Mesenchymal stem cell (in vitro differentiated cells and primary cell): ENCODE measurements at regions not wholly inside any gene's neighbourhood (a gene's known extent, or its start where the extent isn't known, plus 50 kb on each side); places are given as distances from the start of the nearest gene placed in this dataset.
"Not testable (repeated sequence)": the region's sequence is repeated elsewhere in the genome, so short reads cannot be mapped to it uniquely, and the experiment has no call there.

ENCODE experiments used
- DNase-seq: peaks from one replicate; pipeline ENCODE4 v3.0.0-alpha.2; 2013
- H2AFZ ChIP-seq: one replicate; pipeline ENCODE4 v1.6.1; 2013; ENCODE audit warnings: low read depth, mild to moderate bottlenecking, control low read depth, inconsistent platforms, low read length, moderate library complexity
- H2AK5ac ChIP-seq: 2 replicates; pipeline ENCODE4 v1.6.1; 2013; ENCODE audit warnings: low read length, moderate library complexity, mild to moderate bottlenecking, inconsistent platforms; ENCODE audit not compliant: severe bottlenecking
- H2BK120ac ChIP-seq: one replicate; pipeline ENCODE4 v1.6.1; 2013; ENCODE audit warnings: low read depth, mild to moderate bottlenecking, inconsistent platforms, low read length, moderate library complexity
- H2BK12ac ChIP-seq, 2 experiments: one replicate each; pipeline ENCODE4 v1.6.1; 2013; ENCODE audit warnings: inconsistent platforms in 2 of 2, low read length in 2 of 2, mild to moderate bottlenecking in 2 of 2, moderate library complexity in 2 of 2, control low read depth in 1 of 2
- H2BK15ac ChIP-seq: one replicate; pipeline ENCODE4 v1.6.1; 2013; ENCODE audit warnings: mild to moderate bottlenecking, low read depth, inconsistent platforms; ENCODE audit not compliant: poor library complexity, severe bottlenecking
- H2BK5ac ChIP-seq: 2 replicates; pipeline ENCODE4 v1.6.1; 2013; ENCODE audit warnings: low read depth, mild to moderate bottlenecking, low read length, control low read depth, inconsistent platforms; ENCODE audit not compliant: poor library complexity, severe bottlenecking
- H3K14ac ChIP-seq, 2 experiments: one replicate each; pipeline ENCODE4 v1.6.1; 2013; ENCODE audit warnings: inconsistent platforms in 2 of 2, low read length in 2 of 2, control low read depth in 1 of 2, mild to moderate bottlenecking in 1 of 2, moderate library complexity in 1 of 2
- H3K18ac ChIP-seq, 2 experiments: one replicate each; pipeline ENCODE4 v1.6.1; 2013; ENCODE audit warnings: inconsistent platforms in 2 of 2, low read length in 2 of 2, control low read depth in 1 of 2, low read depth in 1 of 2, mild to moderate bottlenecking in 1 of 2
- H3K23ac ChIP-seq, 2 experiments: one replicate each; pipeline ENCODE4 v1.6.1; 2013; ENCODE audit warnings: inconsistent platforms in 2 of 2, low read length in 2 of 2, mild to moderate bottlenecking in 2 of 2, moderate library complexity in 2 of 2, control low read depth in 1 of 2
- H3K27ac ChIP-seq: 2 replicates; pipeline ENCODE4 v1.5.1; 2013; ENCODE audit warnings: mild to moderate bottlenecking, moderate library complexity, low read length, control low read depth, inconsistent platforms; ENCODE audit not compliant: poor library complexity, severe bottlenecking
- H3K27me3 ChIP-seq, 2 experiments: 2 replicates each; pipeline versions ENCODE4 v1.6.1 to v1.7.0; 2013; ENCODE audit warnings: low read length in 2 of 2, mild to moderate bottlenecking in 2 of 2, moderate library complexity in 2 of 2, control low read depth in 1 of 2, inconsistent platforms in 1 of 2; ENCODE audit not compliant: control insufficient read depth in 1 of 2, insufficient read depth in 1 of 2
- H3K36me3 ChIP-seq, 2 experiments: 2 replicates each; pipeline versions ENCODE4 v1.6.1 to v1.7.0; 2013; ENCODE audit warnings: low read length in 2 of 2, control low read depth in 1 of 2, inconsistent platforms in 1 of 2, low read depth in 1 of 2, mild to moderate bottlenecking in 1 of 2; ENCODE audit not compliant: insufficient read depth in 2 of 2, control insufficient read depth in 1 of 2
- H3K4ac ChIP-seq, 2 experiments: one replicate each; pipeline ENCODE4 v1.6.1; 2013; ENCODE audit warnings: inconsistent platforms in 2 of 2, low read length in 2 of 2, mild to moderate bottlenecking in 2 of 2, moderate library complexity in 2 of 2, control low read depth in 1 of 2, low read depth in 1 of 2
- H3K4me1 ChIP-seq: 2 replicates; pipeline ENCODE4 v1.6.1; 2013; ENCODE audit warnings: low read depth, low read length, control low read depth; ENCODE audit not compliant: control insufficient read depth, insufficient read depth
- H3K4me2 ChIP-seq: 2 replicates; pipeline ENCODE4 v1.6.1; 2013; ENCODE audit warnings: low read length, mild to moderate bottlenecking, inconsistent platforms; ENCODE audit not compliant: poor library complexity, severe bottlenecking
- H3K4me3 ChIP-seq, 2 experiments: 2 replicates each; pipeline versions ENCODE4 v1.5.1 to v1.7.0; 2013; ENCODE audit warnings: low read length in 2 of 2, mild to moderate bottlenecking in 2 of 2, control low read depth in 1 of 2, low read depth in 1 of 2; ENCODE audit not compliant: insufficient read depth in 1 of 2
- H3K79me1 ChIP-seq: replicated peaks from 2 replicates; pipeline ENCODE4 v1.6.1; 2013; ENCODE audit warnings: mild to moderate bottlenecking, control low read depth, low read length, inconsistent platforms; ENCODE audit not compliant: poor library complexity, severe bottlenecking
- H3K9ac ChIP-seq: 2 replicates; pipeline ENCODE4 v1.7.0; 2013; ENCODE audit warnings: mild to moderate bottlenecking, low read length, moderate library complexity
- H3K9me3 ChIP-seq: 2 replicates; pipeline ENCODE4 v1.7.0; 2013; ENCODE audit warnings: mild to moderate bottlenecking, low read length; ENCODE audit not compliant: control insufficient read depth
- H4K8ac ChIP-seq: one replicate; pipeline ENCODE4 v1.6.1; 2013; ENCODE audit warnings: inconsistent platforms, mild to moderate bottlenecking, low read length, moderate library complexity
- H4K91ac ChIP-seq: one replicate; pipeline ENCODE4 v1.6.1; 2013; ENCODE audit warnings: mild to moderate bottlenecking, low read length, inconsistent platforms
- WGBS: methylation state at CpG from one replicate; pipeline ENCODE4 v1.1.7; 2013; ENCODE audit warnings: mixed read lengths; 5-methylcytosine and 5-hydroxymethylcytosine counted together

DNA sequence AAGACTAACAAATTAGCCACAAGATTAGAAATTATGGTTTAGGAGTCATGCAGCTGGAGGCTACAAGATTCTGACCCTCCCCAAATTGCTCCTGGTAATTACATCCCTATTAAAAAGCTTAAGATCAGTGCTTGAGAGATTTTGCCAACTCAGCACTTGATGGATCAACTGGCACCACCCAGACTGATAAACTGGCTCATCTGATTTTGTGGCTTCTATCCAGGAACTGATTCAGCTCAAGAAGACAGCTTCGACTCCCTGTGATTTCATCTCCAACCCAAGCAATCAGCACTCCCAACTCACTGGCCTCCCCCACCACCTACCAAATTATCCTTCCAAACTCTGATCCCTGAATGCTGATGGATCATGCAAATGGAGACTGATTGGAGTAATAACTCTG, 94.8 kb downstream of the TNFRSF13B start:
- no peaks in the 10 kb centered on the region for H3K79me1 ChIP-seq
- no peak overlapping the region for H2BK12ac ChIP-seq
- no peak for DNase-seq
- H3K23ac ChIP-seq: no peak overlapping the region
- H3K27me3 ChIP-seq: peaks cover 0 to 40% of the 10 kb centered on the region in 2 experiments
- H3K27ac ChIP-seq: no peak overlapping the region
- WGBS: 38% methylated on average over 1 of the region's 1 CpG
- no peak overlapping the region for H3K18ac ChIP-seq
- H3K4ac ChIP-seq: no peak overlapping the region
- H3K4me1 ChIP-seq: peaks cover 3% of the 10 kb centered on the region
- H3K9ac ChIP-seq: no peak overlapping the region
- no peak overlapping the region for H2BK15ac ChIP-seq
- no peak overlapping the region for H2AK5ac ChIP-seq
- H2BK5ac ChIP-seq: no peak overlapping the region
- H3K36me3 ChIP-seq: no peaks in the 10 kb centered on the region
- H3K4me3 ChIP-seq: no peak overlapping the region
- no peak overlapping the region for H2BK120ac ChIP-seq
- H3K4me2 ChIP-seq: no peak overlapping the region
- no peak overlapping the region for H4K8ac ChIP-seq
- H4K91ac ChIP-seq: no peak overlapping the region
- H2AFZ ChIP-seq: no peak overlapping the region
- H3K14ac ChIP-seq: no peak overlapping the region
- H3K9me3 ChIP-seq: no peaks in the 10 kb centered on the region

DNA sequence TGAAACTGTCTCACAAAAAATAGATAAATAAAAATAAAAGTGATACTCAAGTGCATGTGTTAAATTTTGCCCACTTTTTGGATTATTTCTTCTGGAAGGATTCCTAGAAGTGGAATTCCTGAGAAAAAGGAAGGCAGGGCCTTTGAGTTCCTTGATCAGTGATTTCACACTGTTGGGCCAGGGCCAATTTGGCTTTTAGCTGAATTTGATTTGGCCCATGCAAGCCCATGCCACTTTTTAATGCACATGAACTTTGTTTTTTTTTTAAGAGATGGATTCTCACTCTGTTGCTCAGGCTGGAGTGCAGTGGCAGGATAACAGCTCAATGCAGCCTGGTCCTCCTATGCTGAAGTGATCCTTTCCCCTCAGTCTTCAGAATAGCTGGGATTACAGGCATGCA, 96.3 kb downstream of the TNFRSF13B start:
- Histone ChIP-seq H3K36me3 (no peaks in the 10 kb centered on the region), H3K4ac (no peak overlapping the region), H3K14ac (no peak overlapping the region), H4K91ac (no peak overlapping the region), H3K23ac (no peak overlapping the region), H2BK15ac (no peak overlapping the region), H3K9ac (no peak overlapping the region), H2BK12ac (no peak overlapping the region), H2BK5ac (no peak overlapping the region), H3K4me2 (no peak overlapping the region), H3K27ac (no peak overlapping the region), H4K8ac (no peak overlapping the region), H3K9me3 (no peaks in the 10 kb centered on the region), H3K27me3 (peaks cover 3 to 50% of the 10 kb centered on the region in 2 experiments), H2BK120ac (no peak overlapping the region), H3K79me1 (no peaks in the 10 kb centered on the region), H3K4me3 (no peak overlapping the region), H3K4me1 (no peaks in the 10 kb centered on the region), H2AK5ac (no peak overlapping the region), H3K18ac (no peak overlapping the region), H2AFZ (no peak overlapping the region)
- no peak for DNase-seq

DNA sequence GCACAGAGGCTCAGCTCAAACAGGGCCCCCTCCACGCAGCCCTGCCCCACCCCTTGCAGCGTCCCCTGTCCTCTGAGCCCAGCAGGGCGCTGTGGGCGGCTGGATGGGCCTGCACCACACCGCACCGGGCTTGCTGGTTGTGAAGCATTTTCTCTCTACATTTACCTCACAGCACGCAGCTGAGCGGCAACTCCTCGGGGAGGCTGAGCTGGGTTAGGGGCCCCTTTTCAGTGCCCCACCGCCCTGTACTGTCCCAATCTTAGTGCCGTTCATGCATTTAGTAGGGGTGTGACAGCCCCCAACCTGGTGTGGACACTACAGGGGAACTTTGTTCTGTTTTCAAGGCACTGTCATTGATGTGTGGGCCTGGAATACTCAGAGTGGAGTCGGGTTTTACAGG, 97.7 kb downstream of the TNFRSF13B start:
- not testable (repeated sequence) for H3K36me3 ChIP-seq, H2BK15ac ChIP-seq, H3K14ac ChIP-seq, H4K8ac ChIP-seq, H2BK5ac ChIP-seq, H3K4ac ChIP-seq, H3K79me1 ChIP-seq, H3K18ac ChIP-seq, H3K9me3 ChIP-seq, H2AK5ac ChIP-seq, H3K23ac ChIP-seq, H3K9ac ChIP-seq, H3K4me2 ChIP-seq, H2AFZ ChIP-seq, H3K4me3 ChIP-seq, H2BK120ac ChIP-seq, H2BK12ac ChIP-seq, H4K91ac ChIP-seq, H3K4me1 ChIP-seq, DNase-seq, H3K27ac ChIP-seq
- WGBS: 66% methylated on average over 12 of the region's 12 CpGs
- H3K27me3 ChIP-seq: peaks cover 4 to 39% of the 10 kb centered on the region in 2 experiments

DNA sequence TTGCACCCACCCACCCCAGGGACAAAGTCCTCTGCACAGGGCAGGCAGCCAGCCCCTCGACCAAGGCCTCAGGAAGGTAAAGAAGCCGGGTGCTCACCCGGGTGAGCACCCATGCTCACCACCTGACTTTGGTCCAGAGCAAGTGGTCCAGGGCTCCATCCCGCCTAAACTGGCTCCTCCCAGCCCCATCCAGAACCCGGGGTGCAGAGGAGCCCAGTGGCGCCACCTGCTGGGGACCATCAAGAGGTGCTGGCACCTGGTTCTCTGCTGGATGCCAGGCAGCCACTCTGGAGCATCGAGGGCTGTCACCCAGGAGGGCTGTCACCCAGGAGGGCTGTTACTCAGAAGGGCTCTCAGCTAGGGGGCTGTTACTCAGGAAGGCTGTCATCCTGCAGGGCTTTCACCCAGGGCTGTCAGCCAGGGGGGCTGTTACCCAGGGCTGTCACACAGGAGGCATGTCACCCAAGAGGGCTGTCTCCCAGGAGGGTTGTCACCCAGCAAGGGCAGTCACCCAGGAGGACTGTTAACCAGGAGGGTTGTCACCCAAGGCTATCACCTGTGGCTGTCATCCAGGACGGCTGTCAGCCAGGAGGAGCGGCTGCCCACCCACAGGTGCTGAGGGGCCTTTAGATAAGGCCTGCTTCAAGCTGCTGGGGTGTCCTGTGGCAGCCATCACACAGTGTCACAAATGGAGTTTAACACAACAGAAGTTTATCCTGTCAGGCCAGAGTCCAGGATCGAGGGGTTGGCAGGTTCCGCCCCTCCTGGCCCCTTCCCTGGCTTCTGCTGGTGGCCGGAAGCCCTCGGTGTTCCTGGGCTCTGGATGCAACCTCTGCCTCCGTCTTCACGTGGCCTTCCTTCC, 98.5 kb downstream of the TNFRSF13B start:
- Histone ChIP-seq H3K4me2 (no peak overlapping the region), H2AFZ (no peak overlapping the region), H4K91ac (no peak overlapping the region), H2BK12ac (no peak overlapping the region), H3K23ac (peak overlapping the region in 1 of 2 experiments; percentile 31), H3K18ac (no peak overlapping the region), H2BK15ac (no peak overlapping the region), H3K4ac (no peak overlapping the region), H3K14ac (no peak overlapping the region), H3K36me3 (no peaks in the 10 kb centered on the region), H3K4me3 (no peak overlapping the region), H3K9me3 (no peaks in the 10 kb centered on the region), H2BK5ac (no peak overlapping the region), H2AK5ac (no peak overlapping the region), H3K79me1 (no peaks in the 10 kb centered on the region), H3K27me3 (peaks cover 4 to 33% of the 10 kb centered on the region in 2 experiments), H2BK120ac (no peak overlapping the region), H3K4me1 (no peaks in the 10 kb centered on the region), H3K9ac (no peak overlapping the region), H4K8ac (no peak overlapping the region), H3K27ac (no peak overlapping the region)
- DNase-seq: peak; percentile 4
- 62% methylated on average over 15 of the region's 15 CpGs for WGBS
